Smooth muscle cell (in vitro differentiated cells): ENCODE measurements at regions not wholly inside any gene's neighbourhood (a gene's known extent, or its start where the extent isn't known, plus 50 kb on each side); places are given as distances from the start of the nearest gene placed in this dataset.
A peak's percentile ranks its signal among the peaks of the same experiment; 100 is the strongest.
"Not testable (repeated sequence)": the region's sequence is repeated elsewhere in the genome, so short reads cannot be mapped to it uniquely, and the experiment has no call there.

ENCODE experiments used
- DNase-seq: peaks from one replicate; lab custom pipeline; 2025; ENCODE audit not compliant: unreplicated experiment; lab: John Stamatoyannopoulos, UW
- H2AFZ ChIP-seq: fragments of 200-600 bp; sonication (generic); 2 replicates; pipeline ENCODE4 v1.6.0; 2016; ENCODE audit warnings: antibody characterized with exemption, low read depth, mild to moderate bottlenecking
- H3F3A ChIP-seq: fragments of 200-600 bp; sonication (generic); 2 replicates; pipeline ENCODE4 v1.6.0; 2017; ENCODE audit warnings: antibody characterized with exemption, low read depth
- H3K27ac ChIP-seq: fragments of 200-600 bp; sonication (generic); 2 replicates; pipeline ENCODE4 v1.5.1; 2016; ENCODE audit warnings: low read depth, mild to moderate bottlenecking
- H3K27me3 ChIP-seq: fragments of 200-600 bp; sonication (generic); 2 replicates; pipeline ENCODE4 v1.6.1; 2016; ENCODE audit warnings: low read depth, mild to moderate bottlenecking
- H3K36me3 ChIP-seq: fragments of 200-600 bp; sonication (generic); 2 replicates; pipeline ENCODE4 v1.5.1; 2016; ENCODE audit warnings: low read depth
- H3K4me1 ChIP-seq: fragments of 200-600 bp; sonication (generic); 2 replicates; pipeline ENCODE4 v1.5.1; 2016; ENCODE audit warnings: low read depth
- H3K4me2 ChIP-seq: fragments of 200-600 bp; sonication (generic); 2 replicates; pipeline ENCODE4 v1.6.0; 2016; ENCODE audit warnings: mild to moderate bottlenecking
- H3K4me3 ChIP-seq: fragments of 200-600 bp; sonication (generic); 2 replicates; pipeline ENCODE4 v1.5.1; 2016; ENCODE audit warnings: mild to moderate bottlenecking
- H3K79me2 ChIP-seq: fragments of 200-600 bp; sonication (generic); 2 replicates; pipeline ENCODE4 v1.6.0; 2016; ENCODE audit warnings: low read depth, mild to moderate bottlenecking
- H3K9ac ChIP-seq: fragments of 200-600 bp; sonication (generic); 2 replicates; pipeline ENCODE4 v1.6.0; 2016; ENCODE audit warnings: low read depth
- H3K9me3 ChIP-seq: fragments of 200-600 bp; sonication (generic); replicated peaks from 2 replicates; pipeline ENCODE4 v1.5.1; 2016; ENCODE audit warnings: low read depth
- H4K20me1 ChIP-seq: fragments of 200-600 bp; sonication (generic); 2 replicates; pipeline ENCODE4 v1.6.0; 2016; ENCODE audit warnings: low read depth
- WGBS: methylation state at CpG from one replicate; pipeline ENCODE4 v1.1.7; 2016; ENCODE audit warnings: low lambda C conversion rate; 5-methylcytosine and 5-hydroxymethylcytosine counted together
- TF ChIP-seq, protein P1 (sequence below): fragments of 200-600 bp; sonication (generic); IDR thresholded peaks from 2 replicates; pipeline ENCODE4 v1.5.1; 2017; ENCODE audit warnings: borderline replicate concordance, mild to moderate bottlenecking, antibody characterized with exemption; ENCODE audit not compliant: insufficient read depth, poor library complexity, severe bottlenecking

DNA sequence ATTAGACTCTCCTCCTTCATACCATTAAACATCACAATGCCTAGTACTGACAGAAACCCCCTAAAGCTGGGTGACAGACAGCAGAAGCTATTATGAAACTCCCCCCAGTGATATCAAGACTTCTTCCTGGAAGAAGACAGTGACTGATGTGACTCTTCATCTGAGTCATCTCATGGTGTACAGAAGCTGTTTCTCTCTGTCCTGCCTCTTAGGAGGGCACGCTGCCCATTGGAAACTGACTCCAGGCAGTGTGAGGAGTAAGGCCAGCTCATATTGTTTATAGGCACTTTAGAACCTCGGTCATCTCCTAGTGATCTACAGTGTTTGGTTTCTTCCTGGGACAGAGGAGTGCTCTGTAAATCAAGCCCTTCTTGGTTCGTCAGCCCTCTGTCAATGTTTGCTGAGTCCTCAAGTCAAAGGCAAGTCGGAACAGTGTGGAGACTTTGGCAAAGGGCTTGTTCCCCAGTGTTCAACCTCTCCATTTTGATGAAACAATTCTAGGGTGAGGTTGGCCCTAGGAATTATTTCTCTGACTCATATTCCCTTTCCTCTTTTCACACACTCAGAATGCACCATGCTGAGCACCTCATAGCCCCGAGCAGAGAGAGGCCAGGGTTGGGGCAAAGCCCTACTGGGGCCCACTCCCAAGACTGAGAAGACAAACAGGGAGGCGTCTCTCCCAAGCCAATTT lies 172.5 kb upstream of the TMEM45B start:
- DNase-seq = no peak
- Histone ChIP-seq H3K36me3 (no peaks in the 10 kb centered on the region), H2AFZ (no peak overlapping the region), H3F3A (peaks cover 9% of the 10 kb centered on the region), H3K27me3 (no peaks in the 10 kb centered on the region), H4K20me1 (no peaks in the 10 kb centered on the region), H3K79me2 (no peaks in the 10 kb centered on the region), H3K4me3 (no peak overlapping the region), H3K9ac (no peak overlapping the region), H3K4me1 (peaks cover 8% of the 10 kb centered on the region), H3K4me2 (no peak overlapping the region), H3K9me3 (no peaks in the 10 kb centered on the region), H3K27ac (peak overlapping the region; percentile 76)
- 66% methylated on average over 6 of the region's 6 CpGs for WGBS
- TF ChIP-seq, protein P1, sequence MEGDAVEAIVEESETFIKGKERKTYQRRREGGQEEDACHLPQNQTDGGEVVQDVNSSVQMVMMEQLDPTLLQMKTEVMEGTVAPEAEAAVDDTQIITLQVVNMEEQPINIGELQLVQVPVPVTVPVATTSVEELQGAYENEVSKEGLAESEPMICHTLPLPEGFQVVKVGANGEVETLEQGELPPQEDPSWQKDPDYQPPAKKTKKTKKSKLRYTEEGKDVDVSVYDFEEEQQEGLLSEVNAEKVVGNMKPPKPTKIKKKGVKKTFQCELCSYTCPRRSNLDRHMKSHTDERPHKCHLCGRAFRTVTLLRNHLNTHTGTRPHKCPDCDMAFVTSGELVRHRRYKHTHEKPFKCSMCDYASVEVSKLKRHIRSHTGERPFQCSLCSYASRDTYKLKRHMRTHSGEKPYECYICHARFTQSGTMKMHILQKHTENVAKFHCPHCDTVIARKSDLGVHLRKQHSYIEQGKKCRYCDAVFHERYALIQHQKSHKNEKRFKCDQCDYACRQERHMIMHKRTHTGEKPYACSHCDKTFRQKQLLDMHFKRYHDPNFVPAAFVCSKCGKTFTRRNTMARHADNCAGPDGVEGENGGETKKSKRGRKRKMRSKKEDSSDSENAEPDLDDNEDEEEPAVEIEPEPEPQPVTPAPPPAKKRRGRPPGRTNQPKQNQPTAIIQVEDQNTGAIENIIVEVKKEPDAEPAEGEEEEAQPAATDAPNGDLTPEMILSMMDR = no peak

DNA sequence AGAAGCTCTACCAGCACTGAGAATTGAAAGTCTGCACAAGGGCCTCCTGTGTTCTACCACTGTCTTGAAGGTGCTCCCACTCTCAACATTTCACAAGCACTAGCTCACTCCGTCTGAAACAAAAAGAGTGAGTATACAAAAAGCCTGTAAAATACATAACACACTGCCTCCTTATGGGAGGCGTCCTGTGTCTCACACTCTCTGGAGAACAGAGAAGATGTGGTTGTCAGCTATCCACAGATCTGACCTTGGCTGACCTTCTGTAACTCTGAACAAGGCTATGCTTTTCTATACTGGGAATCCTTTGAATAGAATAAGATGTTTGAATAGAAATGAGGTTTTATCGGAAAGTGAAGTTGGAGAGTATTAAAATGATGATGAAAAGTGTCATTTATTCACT lies 171.3 kb upstream of the TMEM45B start:
- Histone ChIP-seq H3K9me3 (no peaks in the 10 kb centered on the region), H3K4me1 (peaks cover 8% of the 10 kb centered on the region), H2AFZ (no peak overlapping the region), H3K79me2 (no peaks in the 10 kb centered on the region), H4K20me1 (no peaks in the 10 kb centered on the region), H3K27ac (no peak overlapping the region), H3K36me3 (no peaks in the 10 kb centered on the region), H3K4me3 (no peak overlapping the region), H3F3A (peaks cover 5% of the 10 kb centered on the region), H3K9ac (no peak overlapping the region), H3K4me2 (no peak overlapping the region), H3K27me3 (no peaks in the 10 kb centered on the region)
- TF ChIP-seq, protein P1 = no peak
- DNase-seq = no peak
- WGBS = 83% methylated on average over 3 of the region's 3 CpGs

DNA sequence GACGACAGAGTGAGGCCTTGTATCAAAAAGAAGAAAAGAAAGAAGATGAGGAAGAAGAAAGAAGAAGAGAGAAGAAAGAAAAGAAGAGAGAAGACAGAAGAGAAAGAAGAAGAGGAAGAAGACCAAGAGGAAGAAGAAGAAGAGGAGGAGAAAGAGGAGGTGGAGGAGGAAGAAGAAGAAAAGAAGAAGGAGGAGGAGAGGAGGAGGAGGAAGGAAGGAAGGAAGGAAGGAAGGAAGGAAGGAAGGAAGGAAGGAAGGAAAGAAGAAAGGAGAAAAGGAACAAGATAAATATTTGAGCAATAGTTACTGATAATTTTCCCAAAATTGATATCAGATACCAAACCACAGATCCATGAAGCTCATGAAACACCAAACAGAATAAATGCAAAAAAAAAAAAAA lies 169.7 kb upstream of the TMEM45B start:
- H3K27ac ChIP-seq = no peak overlapping the region
- H3K9ac ChIP-seq = no peak overlapping the region
- DNase-seq = no peak
- no peak overlapping the region for H3K4me2 ChIP-seq
- no peaks in the 10 kb centered on the region for H3K79me2 ChIP-seq
- H3K4me1 ChIP-seq = no peaks in the 10 kb centered on the region
- H4K20me1 ChIP-seq = no peaks in the 10 kb centered on the region
- no peak overlapping the region for H2AFZ ChIP-seq
- H3K9me3 ChIP-seq = no peaks in the 10 kb centered on the region
- 67% methylated on average over 1 of the region's 1 CpG for WGBS
- H3K4me3 ChIP-seq = no peak overlapping the region
- no peaks in the 10 kb centered on the region for H3K27me3 ChIP-seq
- H3K36me3 ChIP-seq = no peaks in the 10 kb centered on the region
- TF ChIP-seq, protein P1 = no peak
- H3F3A ChIP-seq = no peaks in the 10 kb centered on the region

DNA sequence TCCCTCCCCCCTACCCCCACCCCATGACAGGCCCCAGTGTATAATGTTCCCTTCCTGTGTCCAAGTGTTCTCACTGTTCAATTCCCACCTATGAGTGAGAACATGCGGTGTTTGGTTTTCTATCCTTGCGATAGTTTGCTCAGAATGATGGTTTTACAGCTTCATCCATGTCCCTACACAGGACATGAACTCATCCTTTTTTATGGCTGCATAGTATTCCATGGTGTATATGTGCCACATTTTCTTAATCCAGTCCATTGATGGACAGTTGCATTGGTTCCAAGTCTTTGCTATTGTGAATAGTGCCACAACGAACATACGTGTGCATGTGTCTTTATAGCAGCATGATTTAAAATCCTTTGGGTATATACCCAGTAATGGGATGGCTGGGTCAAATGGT lies 165.6 kb upstream of the TMEM45B start:
- not testable (repeated sequence) for H3K79me2 ChIP-seq, H3K27me3 ChIP-seq, H3F3A ChIP-seq, DNase-seq, H4K20me1 ChIP-seq, H2AFZ ChIP-seq, H3K9me3 ChIP-seq, H3K9ac ChIP-seq, H3K4me3 ChIP-seq, H3K4me1 ChIP-seq, H3K4me2 ChIP-seq, H3K27ac ChIP-seq, H3K36me3 ChIP-seq
- WGBS = 93% methylated on average over 4 of the region's 4 CpGs
